GM18951 (cell line): ENCODE measurements at regions not wholly inside any gene's neighbourhood (a gene's known extent, or its start where the extent isn't known, plus 50 kb on each side); places are given as distances from the start of the nearest gene placed in this dataset.
"Not testable (repeated sequence)": the region's sequence is repeated elsewhere in the genome, so short reads cannot be mapped to it uniquely, and the experiment has no call there.

Experiments used
- POLR2A ChIP-seq: IDR thresholded peaks from 4 replicates; pipeline ENCODE4 v1.6.1; 2011; ENCODE audit warnings: mild to moderate bottlenecking; ENCODE audit not compliant: insufficient read length, insufficient read depth; ENCODE audit errors: extremely low read depth
- in situ Hi-C: fragments of 300-500 bp; cut with MboI; formaldehyde crosslinking; loops from one replicate; pipeline ENCODE4 v1.12.0; 2022; ENCODE audit warnings: low sequenced_read_pairs, mixed read lengths, inconsistent platforms; ENCODE audit not compliant: unreplicated experiment

GRCh38 chr10:63799521-63800300 lies 278.5 kb downstream of the REEP3 start:
- in situ Hi-C loops: no loop called here
- TF ChIP-seq POLR2A: no peak

GRCh38 chr10:63801166-63801565 lies 280.0 kb downstream of the REEP3 start:
- no peak for TF ChIP-seq POLR2A
- in situ Hi-C loops: no loop called here

- in situ Hi-C loops: no loop called here
- TF ChIP-seq POLR2A: no peak
These were observed 285.1 kb downstream of the REEP3 start for GRCh38 chr10:63806330-63806729.

GRCh38 chr10:63812501-63812900 lies 291.3 kb downstream of the REEP3 start:
- TF ChIP-seq POLR2A: no peak
- in situ Hi-C loops: no loop called here

- in situ Hi-C loops: no loop called here
- no peak for TF ChIP-seq POLR2A
These were observed 298.6 kb downstream of the REEP3 start for GRCh38 chr10:63819753-63820329.

- no peak for TF ChIP-seq POLR2A
- in situ Hi-C loops: no loop called here
These were observed 301.3 kb downstream of the REEP3 start for GRCh38 chr10:63822496-63822895.

- in situ Hi-C loops: no loop called here
- no peak for TF ChIP-seq POLR2A
These were observed 303.9 kb downstream of the REEP3 start for GRCh38 chr10:63825111-63825510.

- in situ Hi-C loops: no loop called here
- no peak for TF ChIP-seq POLR2A
These were observed 304.6 kb downstream of the REEP3 start for GRCh38 chr10:63825766-63826165.

- in situ Hi-C loops: not testable (repeated sequence)
These were observed 305.8 kb downstream of the REEP3 start for GRCh38 chr10:63827018-63827417.

- no peak for TF ChIP-seq POLR2A
- in situ Hi-C loops: no loop called here
These were observed 307.8 kb downstream of the REEP3 start for GRCh38 chr10:63829020-63829419.

GRCh38 chr10:63829573-63830149 lies 308.5 kb downstream of the REEP3 start:
- in situ Hi-C loops: no loop called here
- TF ChIP-seq POLR2A: no peak

GRCh38 chr10:63832686-63833085 lies 311.5 kb downstream of the REEP3 start:
- in situ Hi-C loops: no loop called here
- no peak for TF ChIP-seq POLR2A

GRCh38 chr10:63833411-63834060 lies 312.3 kb downstream of the REEP3 start:
- no peak for TF ChIP-seq POLR2A
- in situ Hi-C loops: no loop called here
